PC-3 (cell line): ENCODE measurements at regions not wholly inside any gene's neighbourhood (a gene's known extent, or its start where the extent isn't known, plus 50 kb on each side); places are given as distances from the start of the nearest gene placed in this dataset.

Source experiments
- EZH2 ChIP-seq: fragments of 300-600 bp; sonication (generic); IDR thresholded peaks from one replicate; pipeline ENCODE4 v1.6.1; 2017; ENCODE audit warnings: antibody characterized with exemption, mild to moderate bottlenecking, low read length; ENCODE audit not compliant: unreplicated experiment
- EZH2phosphoT487 ChIP-seq: fragments of 300-600 bp; sonication (generic); IDR thresholded peaks from 2 replicates; pipeline ENCODE4 v1.6.1; 2018; ENCODE audit warnings: mild to moderate bottlenecking, antibody characterized with exemption, low read length, borderline replicate concordance
- TF ChIP-seq, protein P1 (sequence below): fragments of 300-600 bp; sonication (generic); conservative IDR thresholded peaks from 2 replicates; pipeline ENCODE4 v1.5.1; 2017; ENCODE audit warnings: antibody characterized with exemption, low read depth, mild to moderate bottlenecking, low read length

DNA sequence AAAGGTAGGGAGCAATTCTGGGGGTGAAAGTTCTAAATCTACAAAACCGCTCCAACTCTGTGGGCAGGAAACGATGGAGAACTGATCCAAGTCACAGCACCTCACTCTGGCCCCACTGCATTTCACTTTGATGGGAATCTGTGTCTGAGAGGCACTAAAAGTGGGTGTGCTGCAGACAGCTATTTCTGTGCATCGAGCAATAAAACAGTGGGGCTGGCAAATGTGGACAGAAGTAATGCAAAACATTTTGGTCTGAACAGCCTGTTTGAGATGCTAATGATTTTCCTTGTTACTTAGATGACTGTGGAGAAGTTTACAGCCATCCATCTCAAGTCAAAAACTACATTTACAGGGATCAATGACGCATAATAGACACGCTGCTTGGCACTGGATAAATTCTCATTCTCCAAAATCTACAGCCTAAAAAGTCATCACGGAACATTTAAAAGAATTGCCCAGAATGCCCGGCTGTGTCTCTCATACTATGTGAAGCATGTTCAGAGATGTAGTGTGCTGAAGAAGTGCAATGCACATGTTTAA, 1671.6 kb upstream of the TENM3 start:
- TF ChIP-seq, protein P1, sequence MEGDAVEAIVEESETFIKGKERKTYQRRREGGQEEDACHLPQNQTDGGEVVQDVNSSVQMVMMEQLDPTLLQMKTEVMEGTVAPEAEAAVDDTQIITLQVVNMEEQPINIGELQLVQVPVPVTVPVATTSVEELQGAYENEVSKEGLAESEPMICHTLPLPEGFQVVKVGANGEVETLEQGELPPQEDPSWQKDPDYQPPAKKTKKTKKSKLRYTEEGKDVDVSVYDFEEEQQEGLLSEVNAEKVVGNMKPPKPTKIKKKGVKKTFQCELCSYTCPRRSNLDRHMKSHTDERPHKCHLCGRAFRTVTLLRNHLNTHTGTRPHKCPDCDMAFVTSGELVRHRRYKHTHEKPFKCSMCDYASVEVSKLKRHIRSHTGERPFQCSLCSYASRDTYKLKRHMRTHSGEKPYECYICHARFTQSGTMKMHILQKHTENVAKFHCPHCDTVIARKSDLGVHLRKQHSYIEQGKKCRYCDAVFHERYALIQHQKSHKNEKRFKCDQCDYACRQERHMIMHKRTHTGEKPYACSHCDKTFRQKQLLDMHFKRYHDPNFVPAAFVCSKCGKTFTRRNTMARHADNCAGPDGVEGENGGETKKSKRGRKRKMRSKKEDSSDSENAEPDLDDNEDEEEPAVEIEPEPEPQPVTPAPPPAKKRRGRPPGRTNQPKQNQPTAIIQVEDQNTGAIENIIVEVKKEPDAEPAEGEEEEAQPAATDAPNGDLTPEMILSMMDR, result no peak
- TF ChIP-seq EZH2 (no peak), EZH2phosphoT487 (no peak)
